Body of pancreas (tissue), 4 donors: ENCODE measurements at regions not wholly inside any gene's neighbourhood (a gene's known extent, or its start where the extent isn't known, plus 50 kb on each side); places are given as distances from the start of the nearest gene placed in this dataset.
"Not testable (repeated sequence)": the region's sequence is repeated elsewhere in the genome, so short reads cannot be mapped to it uniquely, and the experiment has no call there.

Experiments used
- POLR2A ChIP-seq, 3 donors: fragments of 450-650 bp; IDR thresholded peaks; one replicate each; pipeline ENCODE4 v1.6.1; 2016; ENCODE audit warnings: antibody characterized with exemption in 3 of 3, mild to moderate bottlenecking in 2 of 3
- TF ChIP-seq, protein P1 (sequence below), 7 experiments: fragments of 450-650 bp in 4 of 7; fragments of 200-600 bp in 3 of 7; sonication (generic) in 3 of 7; IDR thresholded peaks; one replicate each; pipeline ENCODE4 v1.5.1; 2016 to 2019; ENCODE audit warnings: antibody characterized with exemption in 7 of 7

GRCh38 chr4:166212326-166212725, 339.3 kb downstream of the TLL1 start:
- TF ChIP-seq, protein P1, sequence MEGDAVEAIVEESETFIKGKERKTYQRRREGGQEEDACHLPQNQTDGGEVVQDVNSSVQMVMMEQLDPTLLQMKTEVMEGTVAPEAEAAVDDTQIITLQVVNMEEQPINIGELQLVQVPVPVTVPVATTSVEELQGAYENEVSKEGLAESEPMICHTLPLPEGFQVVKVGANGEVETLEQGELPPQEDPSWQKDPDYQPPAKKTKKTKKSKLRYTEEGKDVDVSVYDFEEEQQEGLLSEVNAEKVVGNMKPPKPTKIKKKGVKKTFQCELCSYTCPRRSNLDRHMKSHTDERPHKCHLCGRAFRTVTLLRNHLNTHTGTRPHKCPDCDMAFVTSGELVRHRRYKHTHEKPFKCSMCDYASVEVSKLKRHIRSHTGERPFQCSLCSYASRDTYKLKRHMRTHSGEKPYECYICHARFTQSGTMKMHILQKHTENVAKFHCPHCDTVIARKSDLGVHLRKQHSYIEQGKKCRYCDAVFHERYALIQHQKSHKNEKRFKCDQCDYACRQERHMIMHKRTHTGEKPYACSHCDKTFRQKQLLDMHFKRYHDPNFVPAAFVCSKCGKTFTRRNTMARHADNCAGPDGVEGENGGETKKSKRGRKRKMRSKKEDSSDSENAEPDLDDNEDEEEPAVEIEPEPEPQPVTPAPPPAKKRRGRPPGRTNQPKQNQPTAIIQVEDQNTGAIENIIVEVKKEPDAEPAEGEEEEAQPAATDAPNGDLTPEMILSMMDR (IDR thresholded peaks at IDR 0.05), result not testable (repeated sequence)
- TF ChIP-seq POLR2A (IDR thresholded peaks at IDR 0.05), result not testable (repeated sequence)
